Body of pancreas (tissue), 4 donors: ENCODE measurements at regions not wholly inside any gene's neighbourhood (a gene's known extent, or its start where the extent isn't known, plus 50 kb on each side); places are given as distances from the start of the nearest gene placed in this dataset.
A peak's percentile ranks its signal among the peaks of the same experiment; 100 is the strongest.

ENCODE experiments used
- ATAC-seq: fragments of 150-250 bp; one replicate; pipeline ENCODE4 v1.9.1; 2016
- DNase-seq, 4 donors: peaks; one replicate each; pipeline ENCODE4 v3.0.0-alpha.2; 2019
- H3K27ac ChIP-seq, 4 donors: fragments of 200-600 bp; sonication (generic); 1 replicate in 3 of 4; 2 replicates in 1 of 4; pipeline versions ENCODE4 v1.5.1 to v1.6.1; 2016 to 2019; ENCODE audit warnings: mild to moderate bottlenecking in 1 of 4, mixed read lengths in 1 of 4, moderate library complexity in 1 of 4
- H3K27me3 ChIP-seq, 2 donors: fragments of 200-600 bp; sonication (generic); one replicate each; pipeline ENCODE4 v1.6.0; 2016; ENCODE audit warnings: mild to moderate bottlenecking in 1 of 2
- H3K36me3 ChIP-seq, 2 donors: fragments of 200-600 bp; sonication (generic); replicated peaks in 1 of 2; 2 replicates each; pipeline ENCODE4 v1.5.1; 2016; ENCODE audit warnings: low read depth in 2 of 2; ENCODE audit not compliant: insufficient read depth in 1 of 2
- H3K4me1 ChIP-seq: fragments of 200-600 bp; sonication (generic); one replicate; pipeline ENCODE4 v1.6.0; 2016
- H3K4me3 ChIP-seq, 2 donors: fragments of 200-600 bp; sonication (generic); 1 replicate in 1 of 2; 2 replicates in 1 of 2; pipeline ENCODE4 v1.5.1; 2016 to 2019
- H3K9me3 ChIP-seq, 3 donors: fragments of 200-600 bp; sonication (generic); 1 replicate in 2 of 3; 2 replicates in 1 of 3; pipeline ENCODE4 v1.5.1; 2016
- POLR2A ChIP-seq, 3 donors: fragments of 450-650 bp; IDR thresholded peaks; one replicate each; pipeline ENCODE4 v1.6.1; 2016; ENCODE audit warnings: antibody characterized with exemption in 3 of 3, mild to moderate bottlenecking in 2 of 3
- WGBS, 2 donors: methylation state at CpG; one replicate each; pipeline ENCODE4 v1.1.5; 2017; 5-methylcytosine and 5-hydroxymethylcytosine counted together
- intact Hi-C: fragments of 100-400 bp; cut with DNase I; formaldehyde crosslinking; loops from one replicate; pipeline ENCODE4 v1.15.1; 2023
- TF ChIP-seq, protein P1 (sequence below), 7 experiments: fragments of 450-650 bp in 4 of 7; fragments of 200-600 bp in 3 of 7; sonication (generic) in 3 of 7; IDR thresholded peaks; one replicate each; pipeline ENCODE4 v1.5.1; 2016 to 2019; ENCODE audit warnings: antibody characterized with exemption in 7 of 7

DNA sequence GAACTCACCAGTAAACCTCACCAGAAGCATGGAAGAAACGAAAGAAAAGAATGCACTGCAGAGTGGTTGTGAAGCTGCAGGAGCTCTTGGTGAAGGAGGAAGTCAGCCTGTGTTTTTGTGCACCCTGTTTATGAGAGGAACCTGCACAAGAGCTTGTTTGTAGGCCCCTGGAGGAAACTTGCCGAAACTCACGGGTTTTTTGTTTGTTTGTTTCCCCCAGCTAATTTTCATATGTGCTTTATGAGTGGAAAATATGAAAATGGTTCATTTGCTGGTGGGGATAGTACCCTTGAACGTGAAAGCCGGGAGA is 222.7 kb downstream of the C16orf95 start:
- WGBS, 2 donors, result 75 to 76% methylated on average over 5 of the region's 5 CpGs
- ATAC-seq, result no peak
- no peaks in the 10 kb centered on the region for H3K27me3 ChIP-seq
- H3K4me1 ChIP-seq, result peaks cover 60% of the 10 kb centered on the region
- TF ChIP-seq, protein P1, sequence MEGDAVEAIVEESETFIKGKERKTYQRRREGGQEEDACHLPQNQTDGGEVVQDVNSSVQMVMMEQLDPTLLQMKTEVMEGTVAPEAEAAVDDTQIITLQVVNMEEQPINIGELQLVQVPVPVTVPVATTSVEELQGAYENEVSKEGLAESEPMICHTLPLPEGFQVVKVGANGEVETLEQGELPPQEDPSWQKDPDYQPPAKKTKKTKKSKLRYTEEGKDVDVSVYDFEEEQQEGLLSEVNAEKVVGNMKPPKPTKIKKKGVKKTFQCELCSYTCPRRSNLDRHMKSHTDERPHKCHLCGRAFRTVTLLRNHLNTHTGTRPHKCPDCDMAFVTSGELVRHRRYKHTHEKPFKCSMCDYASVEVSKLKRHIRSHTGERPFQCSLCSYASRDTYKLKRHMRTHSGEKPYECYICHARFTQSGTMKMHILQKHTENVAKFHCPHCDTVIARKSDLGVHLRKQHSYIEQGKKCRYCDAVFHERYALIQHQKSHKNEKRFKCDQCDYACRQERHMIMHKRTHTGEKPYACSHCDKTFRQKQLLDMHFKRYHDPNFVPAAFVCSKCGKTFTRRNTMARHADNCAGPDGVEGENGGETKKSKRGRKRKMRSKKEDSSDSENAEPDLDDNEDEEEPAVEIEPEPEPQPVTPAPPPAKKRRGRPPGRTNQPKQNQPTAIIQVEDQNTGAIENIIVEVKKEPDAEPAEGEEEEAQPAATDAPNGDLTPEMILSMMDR (IDR thresholded peaks at IDR 0.05), result no peak
- TF ChIP-seq POLR2A (IDR thresholded peaks at IDR 0.05), result no peak
- intact Hi-C loops, result no loop called here
- no peak for DNase-seq
- H3K4me3 ChIP-seq, result no peak overlapping the region
- H3K9me3 ChIP-seq, result no peaks in the 10 kb centered on the region
- H3K36me3 ChIP-seq, result no peaks in the 10 kb centered on the region
- peak overlapping the region in 3 of 4 donors; percentile 40 to 60 (median 45) for H3K27ac ChIP-seq

DNA sequence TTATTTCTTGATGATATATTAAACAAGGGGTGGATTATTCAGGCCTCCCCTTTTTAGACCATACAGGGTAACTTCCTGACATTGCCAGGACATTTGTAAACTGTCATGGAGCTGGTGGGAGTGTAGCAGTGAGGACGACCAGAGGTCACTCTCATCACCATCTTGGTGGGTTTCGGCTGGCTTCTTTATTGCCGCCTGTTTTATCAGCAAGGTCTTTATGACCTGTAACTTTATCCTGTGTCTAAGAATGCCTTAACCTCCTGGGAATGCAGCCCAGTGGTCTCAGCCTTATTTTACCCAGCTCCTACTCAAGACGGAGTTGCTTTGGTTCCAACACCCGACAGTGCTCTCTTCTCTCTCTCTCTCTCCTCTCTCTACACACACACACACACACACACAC is 221.9 kb downstream of the C16orf95 start:
- TF ChIP-seq, protein P1 (IDR thresholded peaks at IDR 0.05), result no peak
- no peak for TF ChIP-seq POLR2A (IDR thresholded peaks at IDR 0.05)
- WGBS, 2 donors, result 78 to 79% methylated on average over 5 of the region's 5 CpGs
- Histone ChIP-seq H3K27me3 (no peaks in the 10 kb centered on the region), H3K27ac (peak overlapping the region in 1 of 4 donors; percentile 12), H3K4me1 (peaks cover 67% of the 10 kb centered on the region), H3K4me3 (no peak overlapping the region), H3K9me3 (no peaks in the 10 kb centered on the region), H3K36me3 (no peaks in the 10 kb centered on the region)
- ATAC-seq, result no peak
- no peak for DNase-seq
- intact Hi-C loops, result no loop called here

DNA sequence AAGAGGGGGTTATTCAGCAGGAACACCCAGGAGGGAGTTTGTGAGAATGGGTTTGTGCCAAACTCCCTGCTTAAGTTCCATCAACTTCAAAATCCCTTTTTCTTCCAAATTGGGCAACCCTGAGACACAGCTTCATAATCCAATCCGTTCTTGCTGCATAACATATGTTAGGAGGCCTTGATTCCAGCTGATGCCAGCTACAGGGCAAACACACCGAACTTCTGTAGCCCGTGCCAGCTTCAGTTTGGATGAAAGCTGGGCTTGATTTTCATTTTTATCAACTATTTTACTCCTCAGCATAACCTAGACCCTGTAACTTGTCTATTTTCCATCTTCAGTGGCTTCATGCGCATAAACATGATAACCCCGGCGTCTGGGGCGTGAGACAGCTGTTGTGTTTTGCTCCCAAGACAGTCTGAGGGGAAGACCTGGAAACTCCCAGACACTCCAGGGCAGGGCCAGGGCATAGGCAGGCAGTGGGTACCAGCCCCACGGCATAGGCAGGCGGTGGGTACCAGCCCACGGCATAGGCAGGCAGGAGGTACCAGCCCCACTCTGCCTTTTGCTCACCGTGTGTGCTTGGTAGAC is 220.4 kb downstream of the C16orf95 start:
- TF ChIP-seq, protein P1 (IDR thresholded peaks at IDR 0.05), result no peak
- no peak for TF ChIP-seq POLR2A (IDR thresholded peaks at IDR 0.05)
- WGBS, 2 donors, result 39 to 44% methylated on average over 11 of the region's 11 CpGs
- peak; percentile 56 to 77 (median 68) for DNase-seq
- Histone ChIP-seq H3K27me3 (no peaks in the 10 kb centered on the region), H3K4me1 (peaks cover 83% of the 10 kb centered on the region), H3K9me3 (no peaks in the 10 kb centered on the region), H3K27ac (peak overlapping the region; percentile 63 to 98 (median 88)), H3K36me3 (no peaks in the 10 kb centered on the region), H3K4me3 (no peak overlapping the region)
- no peak for ATAC-seq
- intact Hi-C loops, result no loop called here

DNA sequence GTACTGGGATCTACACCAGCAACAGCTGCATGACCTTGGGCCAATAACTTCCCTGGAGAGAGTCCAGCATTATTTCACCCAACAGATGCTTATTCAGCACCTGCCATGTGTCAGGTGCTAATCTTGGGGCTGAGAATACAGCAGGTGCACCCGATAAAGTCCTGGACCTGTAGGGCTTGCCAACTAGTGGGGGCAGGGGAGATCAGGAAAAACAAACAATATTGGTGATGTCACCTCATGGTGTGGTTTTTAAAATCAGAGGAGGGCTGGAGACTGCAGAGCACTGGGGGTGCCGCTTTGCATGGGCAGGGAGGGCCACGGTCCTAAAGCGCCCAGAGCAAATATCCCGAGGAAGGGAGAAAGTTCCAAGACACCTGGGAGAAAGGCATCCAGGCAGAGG is 218.8 kb downstream of the C16orf95 start:
- WGBS, 2 donors, result 25% methylated on average over 5 of the region's 5 CpGs
- no peaks in the 10 kb centered on the region for H3K27me3 ChIP-seq
- H3K36me3 ChIP-seq, result no peaks in the 10 kb centered on the region
- no peak overlapping the region for H3K4me3 ChIP-seq
- H3K4me1 ChIP-seq, result peaks cover 88% of the 10 kb centered on the region
- ATAC-seq (peak; percentile 84), DNase-seq (peak; percentile 94 to 97 (median 96))
- no peaks in the 10 kb centered on the region for H3K9me3 ChIP-seq
- TF ChIP-seq POLR2A (IDR thresholded peaks at IDR 0.05), result peak in 2 of 3 donors; percentile 33 to 60
- TF ChIP-seq, protein P1 (IDR thresholded peaks at IDR 0.05), result peak in 1 of 7 experiments; percentile 1
- H3K27ac ChIP-seq, result peak overlapping the region; percentile 87 to 98 (median 88)
- intact Hi-C loops, result no loop called here
